ENCODE measurements at regions not wholly inside any gene's neighbourhood (a gene's known extent, or its start where the extent isn't known, plus 50 kb on each side); places are given as distances from the start of the nearest gene placed in this dataset.

DNA sequence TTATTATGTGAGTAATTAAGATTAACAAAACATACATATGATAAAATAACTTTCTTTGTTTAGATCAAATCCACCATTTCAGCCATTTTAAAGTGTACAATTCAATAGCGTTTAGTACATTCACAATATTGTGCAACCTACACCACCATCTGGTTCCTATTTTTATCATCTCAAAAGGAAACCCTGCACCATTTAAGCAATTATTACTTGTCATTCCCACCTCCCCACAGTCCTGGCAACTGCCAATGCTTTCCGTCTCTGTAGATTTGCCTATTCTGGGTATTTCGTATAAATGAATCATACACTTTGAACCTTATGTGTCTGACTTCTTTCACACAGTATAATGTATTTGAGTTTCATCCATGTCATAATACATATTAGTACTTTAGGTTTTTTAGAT is 162.5 kb upstream of the CNTNAP4 start:
- TF ChIP-seq POLR2AphosphoS5 (IDR thresholded peaks at IDR 0.05; ENCODE audit: insufficient read depth in 1 of 2, low read depth in 1 of 2) (no peak), POLR2A (IDR thresholded peaks at IDR 0.05) (no peak)
